ENCODE measurements at regions not wholly inside any gene's neighbourhood (a gene's known extent, or its start where the extent isn't known, plus 50 kb on each side); places are given as distances from the start of the nearest gene placed in this dataset.

- Histone ChIP-seq H3K4me1 (ENCODE audit: control insufficient read depth, low read length) (no peaks in the 10 kb centered on the region), H3K36me3 (ENCODE audit: control insufficient read depth, low read length) (no peaks in the 10 kb centered on the region)
- TF ChIP-seq CTCF (IDR thresholded peaks at IDR 0.05; ENCODE audit: low read depth, low read length, poor library complexity, severe bottlenecking) (no peak), EZH2phosphoT487 (IDR thresholded peaks at IDR 0.05; ENCODE audit: borderline replicate concordance, low read length) (no peak)
These were observed 66.0 kb upstream of the PAX7 start for GRCh38 chr1:18564676-18565075.

GRCh38 chr1:18565321-18565720, 65.3 kb upstream of the PAX7 start:
- Histone ChIP-seq H3K9me3 (ENCODE audit: control insufficient read depth, insufficient read depth, low read length) (no peaks in the 10 kb centered on the region), H3K36me3 (ENCODE audit: control insufficient read depth, low read length) (no peaks in the 10 kb centered on the region), H3K9me2 (replicated peaks; ENCODE audit: control insufficient read depth, low read length) (no peaks in the 10 kb centered on the region), H3K4me2 (ENCODE audit: low read length) (no peak overlapping the region), H3K4me1 (ENCODE audit: control insufficient read depth, low read length) (no peaks in the 10 kb centered on the region), H3K27me3 (ENCODE audit: control insufficient read depth, low read length) (peaks cover 3% of the 10 kb centered on the region; the same call in 1 of the 2 replicates), H4K20me1 (ENCODE audit: control insufficient read depth, insufficient read depth, low read depth, low read length) (no peaks in the 10 kb centered on the region), H3F3A (ENCODE audit: control insufficient read depth, insufficient read depth) (no peaks in the 10 kb centered on the region), H3K27ac (ENCODE audit: low read depth, low read length) (no peak overlapping the region), H3K4me3 (ENCODE audit: low read length) (no peak overlapping the region), H3K79me2 (ENCODE audit: control insufficient read depth, low read length) (no peaks in the 10 kb centered on the region)
- TF ChIP-seq CTCF (IDR thresholded peaks at IDR 0.05; ENCODE audit: low read depth, low read length, poor library complexity, severe bottlenecking) (no peak), EZH2phosphoT487 (IDR thresholded peaks at IDR 0.05; ENCODE audit: borderline replicate concordance, low read length) (no peak)

More at GRCh38 chr1:18564676-18565075, 66.0 kb upstream of the PAX7 start:
- Histone ChIP-seq H3K4me2 (ENCODE audit: low read length) (no peak overlapping the region), H3K27me3 (ENCODE audit: control insufficient read depth, low read length) (peaks cover 3% of the 10 kb centered on the region; the same call in 1 of the 2 replicates), H3K79me2 (ENCODE audit: control insufficient read depth, low read length) (no peaks in the 10 kb centered on the region), H3K4me3 (ENCODE audit: low read length) (no peak overlapping the region), H3K27ac (ENCODE audit: low read depth, low read length) (no peak overlapping the region), H4K20me1 (ENCODE audit: control insufficient read depth, insufficient read depth, low read depth, low read length) (no peaks in the 10 kb centered on the region), H3K9me3 (ENCODE audit: control insufficient read depth, insufficient read depth, low read length) (no peaks in the 10 kb centered on the region), H3F3A (ENCODE audit: control insufficient read depth, insufficient read depth) (no peaks in the 10 kb centered on the region), H3K9me2 (replicated peaks; ENCODE audit: control insufficient read depth, low read length) (no peaks in the 10 kb centered on the region)

GRCh38 chr1:18568489-18568888, 62.2 kb upstream of the PAX7 start:
- peaks cover 14% of the 10 kb centered on the region for H3K4me1 ChIP-seq (ENCODE audit: control insufficient read depth, low read length)

More at GRCh38 chr1:18568489-18568888, 62.2 kb upstream of the PAX7 start:
- H3K79me2 ChIP-seq (ENCODE audit: control insufficient read depth, low read length), result no peaks in the 10 kb centered on the region
- TF ChIP-seq CTCF (IDR thresholded peaks at IDR 0.05; ENCODE audit: low read depth, low read length, poor library complexity, severe bottlenecking) (no peak), EZH2phosphoT487 (IDR thresholded peaks at IDR 0.05; ENCODE audit: borderline replicate concordance, low read length) (no peak)
- H3K27me3 ChIP-seq (ENCODE audit: control insufficient read depth, low read length), result peaks cover 3% of the 10 kb centered on the region; the same call in 1 of the 2 replicates
- H3K36me3 ChIP-seq (ENCODE audit: control insufficient read depth, low read length), result no peaks in the 10 kb centered on the region
- no peaks in the 10 kb centered on the region for H3K9me3 ChIP-seq (ENCODE audit: control insufficient read depth, insufficient read depth, low read length)
- H3F3A ChIP-seq (ENCODE audit: control insufficient read depth, insufficient read depth), result no peaks in the 10 kb centered on the region
- no peak overlapping the region for H3K4me3 ChIP-seq (ENCODE audit: low read length)
- no peak overlapping the region for H3K27ac ChIP-seq (ENCODE audit: low read depth, low read length)
- no peaks in the 10 kb centered on the region for H3K9me2 ChIP-seq (replicated peaks; ENCODE audit: control insufficient read depth, low read length)
- no peak overlapping the region for H3K4me2 ChIP-seq (ENCODE audit: low read length)
- peaks cover 2% of the 10 kb centered on the region; the same call in 1 of the 2 replicates for H4K20me1 ChIP-seq (ENCODE audit: control insufficient read depth, insufficient read depth, low read depth, low read length)
